ENCODE measurements at regions not wholly inside any gene's neighbourhood (a gene's known extent, or its start where the extent isn't known, plus 50 kb on each side); places are given as distances from the start of the nearest gene placed in this dataset.
"Not testable (repeated sequence)": the region's sequence is repeated elsewhere in the genome, so short reads cannot be mapped to it uniquely, and the experiment has no call there.

DNA sequence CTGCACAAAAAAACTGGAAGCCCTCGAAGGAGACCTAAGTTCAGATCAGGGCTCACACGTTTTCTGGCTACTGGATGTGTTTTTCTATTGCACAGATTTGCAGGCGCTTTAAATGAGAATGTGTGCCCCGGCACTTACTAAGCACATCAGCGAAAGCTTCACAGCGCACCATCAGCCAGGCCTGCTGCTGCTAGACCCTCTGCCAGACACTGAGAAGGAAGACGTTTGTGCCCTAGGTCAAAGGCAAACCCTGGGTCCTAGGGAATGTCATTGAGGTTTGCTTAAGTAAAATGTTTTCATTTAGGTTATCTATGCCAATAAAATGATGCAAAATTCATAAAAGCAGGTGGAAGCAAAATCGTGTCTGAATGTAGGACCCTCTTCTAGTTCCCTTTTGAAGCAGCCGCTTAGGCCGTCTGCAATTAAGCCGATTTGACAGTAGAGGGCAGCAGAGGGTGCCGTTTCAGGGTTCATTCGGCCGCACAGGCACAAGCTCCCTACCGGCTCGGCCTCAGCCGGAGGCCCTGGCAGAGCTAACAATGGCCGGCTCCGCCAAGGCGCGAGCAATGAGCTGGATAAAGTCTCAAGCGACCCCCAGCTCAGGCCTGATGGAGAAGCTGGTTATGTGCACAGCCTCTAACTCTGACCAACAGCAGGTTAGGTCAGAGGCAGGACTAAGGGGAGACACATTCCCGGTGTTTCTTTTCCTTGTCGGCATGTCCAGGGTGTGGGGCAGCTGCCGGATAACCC lies 107.2 kb upstream of the FOXA2 start:
- DNase-seq, result peak; percentile 74

DNA sequence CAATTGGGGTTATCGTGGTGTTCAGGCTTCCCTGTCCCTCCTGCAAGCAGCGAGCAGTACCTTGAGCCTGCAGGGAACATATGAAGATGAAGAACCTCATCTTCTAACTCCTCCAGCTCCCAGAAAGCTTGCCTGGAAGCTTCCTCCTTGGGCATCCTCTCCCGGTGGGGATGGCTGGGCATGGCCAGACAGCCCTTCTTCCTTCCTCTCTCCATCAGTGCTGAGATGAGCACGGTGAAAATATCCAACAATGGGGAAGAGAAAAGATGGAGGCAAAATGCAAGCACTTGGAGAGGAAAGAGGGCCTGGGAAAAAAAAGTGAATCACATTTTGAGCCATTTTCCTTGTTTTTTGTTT lies 107.7 kb upstream of the FOXA2 start:
- DNase-seq, result no peak

DNA sequence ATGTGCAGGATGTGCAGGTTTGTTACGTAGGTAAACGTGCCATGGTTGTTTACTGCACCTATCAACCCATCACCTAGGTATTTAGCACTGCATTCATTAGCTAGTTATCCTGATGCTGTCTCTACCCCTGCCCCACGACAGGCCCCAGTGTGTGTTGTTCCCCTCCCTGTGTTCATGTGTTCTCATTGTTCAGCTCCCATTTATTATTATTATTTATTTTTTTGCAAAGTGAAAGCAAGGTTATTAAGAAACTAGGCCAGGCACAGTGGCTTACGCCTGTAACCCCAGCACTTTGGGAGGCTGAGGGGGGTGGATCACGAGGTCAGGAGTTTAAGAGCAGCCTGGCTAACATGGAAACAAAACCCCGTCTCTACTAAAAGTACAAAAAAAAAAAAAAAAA lies 108.2 kb upstream of the FOXA2 start:
- not testable (repeated sequence) for DNase-seq

DNA sequence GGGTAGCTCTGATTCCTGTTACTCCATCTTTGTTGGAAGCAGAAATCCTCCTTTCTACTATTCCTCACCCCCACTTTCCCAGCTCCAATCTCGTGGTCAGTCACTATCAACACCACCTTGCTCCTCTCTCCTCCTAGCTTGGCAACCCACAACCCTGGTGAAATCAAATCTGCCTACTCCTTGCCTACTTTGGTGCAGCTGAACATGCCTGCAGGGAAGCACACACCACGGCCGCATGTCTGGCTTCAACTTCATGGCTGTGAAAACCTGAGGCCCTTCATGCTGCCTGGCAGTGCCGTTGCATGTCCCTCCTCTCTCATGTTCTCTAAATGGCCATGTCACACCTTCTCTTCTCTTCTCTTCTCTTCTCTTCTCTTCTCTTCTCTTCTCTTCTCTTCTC lies 112.4 kb upstream of the FOXA2 start:
- DNase-seq, result no peak

DNA sequence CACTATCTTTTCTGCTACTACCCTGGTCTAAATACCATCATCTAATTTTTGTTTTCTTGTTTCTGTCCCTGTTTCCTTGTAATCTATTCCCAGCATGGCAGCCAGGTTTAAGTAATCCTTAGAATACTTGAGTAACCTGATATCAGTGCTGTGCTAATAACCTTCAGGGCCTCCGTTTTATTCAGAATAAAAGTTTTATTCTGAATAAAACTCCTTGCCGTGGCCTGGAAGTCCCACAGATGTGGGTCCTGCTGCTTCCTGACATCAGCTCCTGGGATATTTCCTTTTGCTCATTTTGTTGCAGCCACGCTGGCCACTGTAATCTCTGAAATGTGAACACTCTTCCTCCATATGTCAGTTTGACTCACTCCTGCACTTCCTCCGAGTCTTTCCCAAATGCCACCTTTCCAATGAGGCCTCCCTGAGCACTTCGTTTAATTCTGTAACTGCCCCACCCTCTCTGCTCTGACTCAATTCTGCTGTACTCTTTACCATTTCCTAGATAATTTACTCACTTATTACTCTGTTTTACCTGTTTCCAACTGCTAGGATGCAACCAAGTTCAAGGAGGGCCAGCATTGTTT lies 114.0 kb upstream of the FOXA2 start:
- DNase-seq, result no peak

DNA sequence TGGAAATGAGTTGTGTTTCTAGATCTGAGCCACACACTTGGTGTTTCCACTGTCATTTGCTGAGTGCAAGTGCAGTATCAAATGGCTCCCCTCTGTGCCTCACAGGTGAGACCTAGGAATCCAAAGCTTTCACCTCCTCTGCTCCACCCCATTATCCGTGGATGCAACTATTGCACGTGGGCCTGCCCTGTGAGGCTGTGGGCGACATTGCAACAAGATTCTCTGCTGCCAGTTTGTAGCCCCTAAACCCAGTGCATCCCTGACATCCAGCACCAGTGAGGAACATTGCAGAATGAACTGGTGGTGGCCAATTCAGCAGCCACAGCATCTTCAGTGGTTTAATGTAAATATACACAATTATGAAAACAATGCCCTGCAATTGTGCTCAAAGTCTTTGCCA lies 115.0 kb upstream of the FOXA2 start:
- DNase-seq, result no peak

DNA sequence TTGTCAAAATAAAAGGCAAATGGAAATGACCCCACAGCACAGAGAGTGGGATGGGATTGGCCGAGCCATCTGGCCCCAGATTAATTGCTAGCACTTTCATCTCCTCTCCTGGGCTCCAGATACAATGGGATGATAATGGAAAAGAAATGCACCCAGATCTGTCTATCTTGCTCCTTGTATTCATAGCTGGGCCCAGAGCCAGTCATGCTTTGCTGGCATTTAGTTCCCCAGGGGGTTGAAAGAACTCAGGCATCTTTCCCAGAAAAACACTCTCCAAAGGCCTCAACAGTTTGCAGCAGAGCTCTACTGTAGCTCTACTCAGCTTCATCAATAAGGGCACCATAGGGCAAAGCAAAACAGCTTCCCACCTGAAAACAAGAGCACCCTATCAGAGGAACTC lies 116.0 kb upstream of the FOXA2 start:
- no peak for DNase-seq

DNA sequence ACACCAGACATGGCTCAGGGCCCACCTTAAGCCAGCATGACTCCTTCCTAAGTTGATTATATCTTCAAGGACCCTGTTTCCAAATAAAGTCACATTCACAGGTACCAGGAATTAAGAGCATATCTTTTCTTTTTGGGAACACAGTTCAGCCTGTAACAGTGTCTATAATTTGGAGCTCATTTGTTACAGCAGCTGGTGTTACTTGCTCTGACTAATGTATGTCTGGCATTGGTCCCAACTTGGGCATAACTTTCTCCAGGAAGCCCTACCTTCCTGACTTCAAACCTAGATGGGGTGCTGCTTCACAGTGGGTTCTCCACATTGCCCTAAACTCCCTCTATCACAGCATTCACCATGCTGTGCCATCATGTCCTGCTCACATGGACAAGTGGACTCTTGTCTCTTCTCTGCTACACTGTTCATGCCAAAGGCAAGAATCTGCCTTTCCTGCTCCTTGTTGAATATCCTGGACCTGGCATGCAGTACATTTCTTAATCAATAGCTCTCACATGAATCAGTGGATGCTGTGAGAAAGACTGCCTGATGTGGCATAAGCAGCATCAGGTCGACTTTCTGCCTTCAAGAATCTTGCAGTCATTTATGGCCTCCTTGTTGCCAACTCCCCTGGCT lies 117.4 kb upstream of the FOXA2 start:
- no peak for DNase-seq

DNA sequence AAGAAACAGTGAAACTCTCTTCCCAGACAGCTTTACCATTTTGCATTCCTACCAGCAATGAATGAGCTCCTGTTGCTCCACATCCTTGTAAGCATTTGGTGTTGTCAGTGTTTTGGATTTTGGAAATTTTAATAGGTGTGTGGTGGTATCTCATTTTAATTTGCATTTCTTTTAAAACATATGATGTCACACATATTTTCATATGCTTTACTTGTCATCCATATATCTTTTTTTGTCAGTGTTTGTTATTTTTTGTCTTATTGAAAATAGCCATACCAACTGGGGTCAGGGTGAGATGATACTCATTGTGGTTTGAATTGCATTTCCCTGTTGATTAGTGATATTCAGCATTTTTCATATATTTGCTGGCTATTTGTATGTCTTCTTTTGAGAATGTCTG lies 119.5 kb upstream of the FOXA2 start:
- DNase-seq, result no peak

DNA sequence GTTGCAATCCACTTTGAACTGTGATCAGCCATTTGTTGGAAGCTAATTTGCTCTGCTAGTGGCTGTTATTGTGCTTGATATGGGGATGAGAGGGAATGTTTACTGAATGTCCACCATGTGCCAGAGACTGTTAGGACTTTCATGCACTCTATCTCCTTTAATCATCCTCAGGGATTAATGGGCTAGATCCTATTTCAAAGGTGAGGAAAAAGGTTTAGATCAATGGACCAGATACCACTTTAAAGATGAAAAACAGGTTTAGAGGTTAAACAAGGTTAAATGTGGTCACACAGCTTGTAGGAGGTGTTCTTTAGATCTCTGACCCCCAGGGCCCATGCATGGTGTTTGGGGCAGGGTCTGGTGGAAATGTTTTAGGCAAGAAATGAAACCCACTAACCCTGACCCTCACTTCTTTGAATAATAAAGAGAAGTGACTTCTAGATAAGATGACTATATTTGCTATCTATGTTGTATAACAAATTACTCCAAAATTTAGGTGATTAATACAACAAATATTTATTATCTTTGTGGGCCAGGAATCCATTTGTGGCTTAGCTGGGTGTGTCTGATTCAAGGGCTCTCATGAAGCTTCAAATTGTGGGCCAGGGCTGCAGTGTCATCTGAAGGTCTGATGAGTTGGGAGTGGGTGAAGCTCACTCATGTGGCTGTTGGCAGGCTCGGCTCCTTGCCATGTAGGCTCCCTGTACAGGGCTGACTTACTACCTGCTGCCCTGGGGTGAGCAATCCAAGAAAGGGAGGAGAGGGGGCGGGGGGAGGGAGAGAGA lies 127.8 kb upstream of the FOXA2 start:
- no peak for DNase-seq

DNA sequence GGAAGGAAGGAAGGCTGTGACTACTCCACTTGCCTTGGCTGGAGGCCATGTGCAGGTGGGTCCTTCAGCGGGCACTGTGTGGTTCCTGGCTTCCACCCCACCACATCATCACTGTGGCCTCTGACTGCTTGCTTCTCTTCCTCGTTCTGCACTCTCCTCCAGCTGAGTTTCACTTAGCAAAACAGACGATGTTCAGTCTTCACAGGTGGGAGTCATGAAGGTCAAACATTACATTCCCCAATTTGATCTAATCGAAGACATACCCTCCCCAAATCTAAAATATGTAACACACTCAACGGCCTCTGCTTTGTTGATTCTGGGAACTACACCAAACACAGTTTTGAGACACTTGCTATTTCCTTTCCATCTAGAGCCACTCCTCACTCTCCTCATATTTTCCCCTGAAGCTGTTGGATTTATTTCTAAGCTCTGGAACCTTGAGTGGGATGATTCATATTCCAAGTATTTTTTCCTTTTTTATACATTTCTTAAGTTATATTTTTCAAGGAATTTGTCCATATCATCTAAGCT lies 132.5 kb upstream of the FOXA2 start:
- DNase-seq, result no peak

DNA sequence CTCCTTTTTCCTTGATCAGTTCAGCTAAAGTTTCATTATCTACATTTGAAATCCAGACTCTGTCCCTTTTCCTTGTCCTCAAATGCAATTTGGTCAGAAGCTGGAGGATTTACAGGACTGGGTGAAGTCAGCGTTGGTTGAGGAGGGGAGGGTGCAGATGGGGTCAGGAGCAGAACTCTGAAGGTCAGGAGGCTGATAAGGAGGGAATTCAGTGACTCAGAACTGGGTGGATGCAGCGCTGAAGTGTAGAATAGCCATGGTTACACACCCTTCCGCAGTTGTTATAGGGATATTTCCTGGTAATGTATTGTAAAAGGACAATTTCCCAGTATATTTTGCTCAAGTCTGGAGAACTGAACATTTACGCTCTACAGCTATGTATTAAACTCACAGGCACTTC lies 133.1 kb upstream of the FOXA2 start:
- no peak for DNase-seq

DNA sequence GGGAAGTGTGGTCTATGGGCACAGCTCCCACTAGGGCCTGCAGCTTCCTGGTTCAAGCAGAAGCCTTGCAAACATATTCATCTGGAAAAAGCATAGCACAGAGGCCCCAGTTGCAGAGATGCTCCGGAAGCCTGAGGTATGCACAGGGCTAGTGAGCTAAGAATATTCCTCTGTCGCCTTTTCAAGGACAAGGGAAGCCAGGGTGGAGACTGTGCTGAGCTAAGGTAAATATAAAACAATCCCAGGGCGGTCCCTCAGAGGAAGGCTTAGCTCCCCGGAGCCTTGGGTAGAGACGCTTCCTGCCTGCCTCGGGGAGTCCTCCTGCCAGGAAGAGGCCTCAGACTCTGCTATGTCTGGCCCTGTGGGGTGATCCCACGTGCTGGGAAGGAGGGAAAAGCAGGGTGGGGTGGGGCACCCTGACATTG lies 134.8 kb upstream of the FOXA2 start:
- no peak for DNase-seq

DNA sequence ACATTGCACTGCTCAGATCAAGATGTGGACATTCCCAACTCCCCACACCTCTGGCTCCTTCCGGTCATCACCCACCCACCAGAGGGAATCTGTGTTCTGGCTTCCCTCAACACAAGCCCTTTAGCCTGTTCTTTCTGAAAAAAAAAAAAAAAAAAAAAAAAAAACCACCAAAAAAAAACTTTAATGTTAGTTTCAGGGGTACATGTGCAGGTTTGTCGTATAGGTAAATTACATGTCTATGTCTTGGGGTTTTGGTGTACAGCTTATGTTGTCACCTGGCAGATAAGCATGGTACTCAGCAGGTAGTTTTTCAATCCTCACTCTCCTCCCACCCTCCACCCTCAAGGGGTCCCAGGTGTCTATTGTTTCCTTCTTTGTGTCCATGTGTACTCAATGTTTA lies 135.8 kb upstream of the FOXA2 start:
- no peak for DNase-seq

DNA sequence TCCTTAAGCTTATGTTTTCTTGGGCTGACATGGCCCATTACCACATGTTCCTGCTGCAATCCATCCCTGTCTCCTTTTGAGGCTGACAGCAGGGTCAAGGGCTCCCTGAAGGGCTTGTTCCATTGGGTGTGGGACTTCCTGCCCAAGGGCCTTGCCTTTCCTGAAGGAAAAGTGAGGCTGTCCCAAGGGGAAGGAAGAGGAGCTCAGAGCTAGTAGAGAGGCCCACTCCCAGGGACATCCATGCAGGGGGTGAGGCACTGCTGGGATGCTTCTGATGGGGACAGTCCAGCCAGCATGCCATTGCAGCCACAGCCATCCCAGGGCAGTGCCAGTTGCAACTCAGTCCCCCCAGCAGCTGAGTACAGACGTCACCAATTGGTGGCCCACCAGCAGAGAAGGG lies 138.4 kb upstream of the FOXA2 start:
- DNase-seq, result no peak

DNA sequence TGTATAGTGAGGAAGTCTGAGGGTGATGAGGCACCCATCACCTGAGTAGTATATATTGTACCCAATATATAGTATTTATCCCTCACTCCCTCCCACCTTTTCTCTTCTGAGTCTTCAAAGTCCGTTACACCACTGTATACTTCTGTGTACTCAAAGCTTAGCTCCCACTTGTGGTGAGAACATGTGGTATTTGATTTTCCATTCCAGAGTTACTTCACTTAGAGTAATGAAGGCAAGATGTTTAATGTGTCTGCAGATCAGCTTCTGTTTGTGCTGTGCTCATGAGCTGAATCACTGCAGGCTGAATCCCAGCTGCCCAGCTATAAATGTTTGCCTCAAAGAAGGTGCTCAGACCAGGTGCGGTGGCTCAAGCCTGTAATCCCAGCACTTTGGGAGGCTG lies 139.3 kb upstream of the FOXA2 start:
- no peak for DNase-seq

DNA sequence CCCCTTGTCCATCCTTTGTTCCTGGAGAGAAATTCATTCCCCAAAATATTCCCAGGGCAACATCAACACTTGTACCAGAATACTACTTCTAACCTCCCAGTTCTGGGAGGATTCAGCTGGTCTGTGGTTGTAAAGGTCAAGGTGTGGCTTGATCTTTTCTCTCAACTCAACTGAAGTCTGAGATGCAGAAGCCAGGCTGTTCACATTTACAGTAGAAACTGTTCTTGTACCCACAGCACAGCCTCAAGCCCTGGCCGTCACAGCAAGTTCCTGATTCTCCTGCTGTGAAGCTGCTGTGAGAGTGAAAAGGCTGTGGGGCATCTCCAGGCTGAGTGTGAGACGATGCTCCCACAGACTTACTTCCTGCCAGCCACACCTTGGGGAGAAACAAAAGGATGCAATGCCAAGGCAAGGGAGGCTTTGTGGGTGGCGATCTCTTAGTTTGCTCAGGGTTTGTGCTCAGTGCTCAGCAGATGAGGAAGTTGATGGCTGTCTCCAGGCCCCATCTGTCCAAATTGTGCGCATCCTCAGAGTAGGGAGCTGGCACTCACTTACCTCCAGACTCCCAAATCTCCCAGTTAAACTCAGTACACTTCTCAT lies 143.9 kb upstream of the FOXA2 start:
- DNase-seq, result no peak

DNA sequence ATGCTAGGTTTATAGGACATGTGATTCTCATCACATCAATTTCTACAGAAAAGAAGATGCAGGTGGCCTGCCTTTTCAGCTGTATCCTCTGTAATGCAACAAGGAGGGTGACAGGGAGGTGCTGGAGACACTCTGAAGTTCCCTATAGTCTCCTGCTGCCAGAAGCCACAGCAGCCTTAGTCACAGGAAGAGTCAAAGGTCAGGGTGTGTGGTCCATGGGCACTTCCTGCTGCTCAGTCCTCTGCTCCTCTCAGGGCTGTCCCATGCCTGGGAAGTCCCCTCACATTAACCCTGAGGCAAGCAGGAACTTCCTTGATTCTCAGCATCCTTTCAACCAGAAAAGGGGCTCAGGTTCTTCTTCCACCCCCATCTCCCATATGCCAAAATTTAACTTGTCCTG lies 144.8 kb upstream of the FOXA2 start:
- DNase-seq, result no peak

DNA sequence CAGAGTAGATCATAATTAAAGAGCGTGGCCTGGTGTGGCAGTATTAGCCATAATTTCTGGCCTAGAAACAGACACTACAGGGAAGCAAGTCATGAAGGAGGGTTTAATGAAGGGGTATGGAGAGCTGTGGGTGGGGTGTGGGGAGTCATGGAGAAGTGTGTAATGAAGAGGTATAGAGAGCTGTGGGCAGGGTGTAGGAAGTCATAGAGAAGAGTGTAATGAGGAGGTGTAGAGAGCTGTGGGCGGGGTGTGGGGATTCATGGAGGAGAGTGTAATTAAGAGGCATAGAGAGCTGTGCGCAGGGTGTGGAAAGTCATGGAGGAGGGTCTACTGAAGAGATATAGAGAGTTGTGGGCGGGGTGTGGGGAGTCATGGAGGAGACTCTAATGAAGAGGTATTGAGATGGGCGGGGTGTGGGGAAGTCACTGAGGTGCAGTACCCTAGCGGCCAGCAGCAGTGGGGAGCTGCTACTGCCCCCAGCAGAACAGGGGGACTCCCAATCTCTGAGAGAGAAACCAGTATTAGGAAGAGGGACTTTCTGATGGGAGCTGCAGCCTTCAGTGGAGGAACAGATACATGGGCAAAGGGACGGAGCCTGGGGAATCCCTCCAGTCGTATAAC lies 145.4 kb upstream of the FOXA2 start:
- no peak for DNase-seq

DNA sequence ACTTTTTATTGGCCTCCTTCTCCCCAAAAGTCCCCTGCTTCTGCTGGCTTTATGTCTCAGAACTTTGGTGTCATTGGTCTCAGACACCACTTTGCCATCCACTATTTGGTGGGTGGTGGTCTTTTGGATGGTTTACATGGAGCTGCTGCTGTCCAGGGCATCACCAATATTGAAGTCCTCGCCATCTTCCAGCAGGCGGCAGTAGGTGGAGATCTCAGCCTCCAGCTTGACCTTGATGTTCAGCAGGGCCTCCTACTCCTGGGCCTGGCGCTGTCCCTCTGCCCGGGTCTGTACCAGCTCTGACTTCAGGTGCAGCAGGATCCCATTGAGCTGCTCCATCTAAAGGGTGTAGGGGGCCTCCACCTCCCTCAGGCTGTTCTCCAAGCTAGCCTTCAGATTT lies 148.4 kb upstream of the FOXA2 start:
- DNase-seq, result no peak

DNA sequence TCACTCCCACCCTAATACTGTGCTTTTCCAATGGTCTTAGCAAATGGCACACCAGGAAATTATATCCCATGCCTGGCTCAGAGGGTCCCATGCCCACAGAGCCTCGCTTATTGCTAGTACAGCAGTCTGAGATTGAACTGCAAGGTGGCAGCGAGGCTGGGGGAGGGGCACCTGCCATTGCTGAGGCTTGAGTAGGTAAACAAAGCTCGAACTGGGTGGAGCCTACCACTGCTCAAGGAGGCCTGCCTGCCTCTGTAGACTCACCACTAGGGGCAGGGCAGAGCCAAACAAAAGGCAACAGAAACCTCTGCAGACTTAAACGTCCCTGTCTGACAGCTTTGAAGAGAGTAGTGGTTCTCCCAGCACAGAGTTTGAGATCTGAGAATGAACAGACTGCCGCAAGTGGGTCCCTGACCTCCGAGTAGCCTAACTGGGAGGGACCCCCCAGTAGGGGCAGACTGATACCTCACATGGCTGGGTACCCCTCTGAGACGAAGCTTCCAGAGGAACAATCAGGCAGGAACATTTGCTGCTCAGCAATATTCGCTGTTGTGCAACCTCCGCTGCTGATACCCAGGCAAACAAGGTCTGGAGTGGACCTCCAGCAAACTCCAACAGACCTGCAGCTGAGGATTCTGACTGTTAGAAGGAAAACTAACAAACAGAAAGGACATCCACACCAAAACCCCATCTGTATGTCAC lies 150.7 kb upstream of the FOXA2 start:
- DNase-seq, result not testable (repeated sequence)

DNA sequence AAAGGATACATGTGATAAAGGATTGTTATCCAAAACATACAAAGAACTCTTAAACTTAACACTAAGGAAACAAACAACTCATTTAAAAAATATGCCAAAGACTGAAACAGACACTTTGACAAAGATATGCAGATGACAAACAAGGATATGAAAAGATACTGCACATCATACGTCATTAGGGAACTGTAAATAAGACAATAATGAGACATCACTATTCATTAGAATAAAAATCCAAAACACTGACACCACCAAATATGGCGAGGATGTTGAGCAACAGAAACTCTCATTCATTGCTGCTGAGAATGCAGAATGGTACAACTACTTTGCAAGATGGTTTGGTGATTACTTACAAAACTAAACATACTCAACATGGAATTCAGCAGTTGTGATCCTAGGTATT lies 156.5 kb upstream of the FOXA2 start:
- DNase-seq, result no peak
